ENCODE measurements at regions not wholly inside any gene's neighbourhood (a gene's known extent, or its start where the extent isn't known, plus 50 kb on each side); places are given as distances from the start of the nearest gene placed in this dataset.
"Not testable (repeated sequence)": the region's sequence is repeated elsewhere in the genome, so short reads cannot be mapped to it uniquely, and the experiment has no call there.

DNA sequence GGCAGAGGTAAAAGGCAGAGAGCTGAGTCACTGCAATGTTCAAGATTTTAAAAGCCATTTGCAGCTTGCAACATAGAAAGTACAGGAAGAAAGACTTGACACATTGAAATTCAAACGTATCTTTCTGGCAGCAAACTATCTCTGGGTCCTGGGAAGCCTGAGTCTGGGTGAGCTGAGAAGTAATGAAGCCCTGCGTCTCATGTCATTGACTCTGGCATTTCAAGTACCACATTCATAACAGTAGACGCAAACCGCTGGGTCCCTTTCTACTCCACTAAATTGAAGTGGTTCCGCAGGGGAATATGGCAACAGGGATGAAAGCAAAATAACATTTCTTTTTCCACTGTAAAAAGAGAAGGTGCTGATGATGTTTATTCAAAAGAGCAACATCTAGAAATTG lies 694.3 kb downstream of the BRINP1 start:
- no peak for DNase-seq

DNA sequence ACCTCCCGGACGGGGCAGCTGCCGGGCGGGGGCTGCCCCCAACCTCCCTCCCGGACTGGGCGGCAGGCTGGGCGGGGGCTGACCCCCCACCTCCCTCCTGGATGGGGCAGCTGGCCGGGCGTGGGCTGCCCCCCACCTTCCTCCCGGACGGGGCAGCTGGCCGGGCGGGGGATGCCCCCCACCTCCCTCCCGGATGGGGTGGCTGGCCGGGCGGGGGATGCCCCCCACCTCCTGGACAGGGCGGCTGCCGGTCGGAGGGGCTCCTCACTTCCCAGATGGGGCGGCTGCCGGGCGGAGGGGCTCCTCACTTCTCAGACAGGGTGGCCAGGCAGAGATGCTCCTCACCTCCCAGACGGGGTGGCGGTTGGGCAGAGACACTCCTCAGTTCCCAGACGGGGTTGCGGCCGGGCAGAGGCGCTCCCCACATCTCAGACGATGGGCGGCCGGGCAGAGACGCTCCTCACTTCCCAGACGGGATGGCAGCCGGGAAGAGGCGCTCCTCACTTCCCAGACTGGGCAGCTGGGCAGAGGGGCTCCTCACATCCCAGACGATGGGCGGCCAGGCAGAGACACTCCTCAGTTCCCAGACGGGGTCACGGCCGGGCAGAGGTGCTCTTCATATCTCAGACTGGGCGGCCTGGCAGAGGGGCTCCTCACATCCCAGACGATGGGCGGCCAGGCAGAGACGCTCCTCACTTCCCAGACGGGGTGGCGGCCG lies 691.1 kb downstream of the BRINP1 start:
- DNase-seq, result not testable (repeated sequence)

DNA sequence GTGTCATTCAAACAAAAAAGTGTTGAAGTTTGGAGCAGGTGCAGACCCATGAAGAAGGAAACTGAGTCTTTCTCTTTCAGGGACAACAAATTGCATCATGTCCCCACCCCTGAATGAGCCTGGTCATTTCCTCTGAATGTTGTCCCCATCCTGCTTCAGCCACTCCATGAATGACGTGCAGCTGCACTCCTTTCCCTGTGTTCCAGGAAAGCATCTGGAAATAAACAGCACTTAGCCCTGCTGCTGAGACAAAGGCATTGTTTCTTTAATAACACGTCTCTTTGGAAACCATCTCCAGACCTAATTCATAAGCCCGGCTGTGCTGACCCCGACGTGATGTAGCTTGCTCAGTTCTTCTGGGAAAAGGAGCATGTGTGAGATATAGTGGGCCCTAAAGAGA lies 682.3 kb downstream of the BRINP1 start:
- DNase-seq, result no peak

DNA sequence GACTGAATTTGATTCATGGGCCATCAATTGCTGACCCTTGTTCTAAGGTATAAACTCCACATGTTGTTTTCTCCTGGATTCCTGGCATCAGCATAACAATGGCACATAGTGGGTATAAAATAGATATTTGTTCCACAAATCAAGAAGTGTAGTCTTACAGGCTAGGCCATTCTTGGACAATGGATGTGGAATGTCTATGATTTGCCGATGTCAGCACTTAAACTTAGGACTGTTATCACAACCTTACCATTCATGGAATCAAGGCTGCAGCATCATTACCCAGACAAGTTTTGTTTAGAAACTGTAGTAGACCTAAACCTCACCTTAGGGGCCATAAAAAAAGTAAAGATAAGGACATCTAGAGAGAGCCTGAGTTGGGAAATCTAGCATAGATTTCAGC lies 680.0 kb downstream of the BRINP1 start:
- no peak for DNase-seq

DNA sequence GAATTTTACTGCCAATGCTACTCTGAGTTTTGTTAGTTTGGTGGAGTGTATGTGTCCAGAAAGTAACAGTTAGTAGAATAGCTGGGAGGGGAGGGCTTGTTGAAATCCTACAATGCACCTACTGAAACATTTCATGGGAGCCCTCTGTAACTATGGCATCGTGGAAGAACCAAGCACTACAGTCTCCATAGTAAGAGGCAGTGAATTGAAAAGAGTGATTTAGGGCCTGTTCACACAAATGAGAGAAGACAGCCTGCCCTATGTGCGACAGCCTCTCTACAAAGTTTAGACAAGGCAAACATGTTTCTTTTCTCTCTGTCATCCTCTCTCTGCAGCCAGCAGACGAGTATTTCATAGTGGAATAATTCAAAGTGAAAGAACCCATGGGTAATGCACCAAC lies 676.6 kb downstream of the BRINP1 start:
- no peak for DNase-seq

DNA sequence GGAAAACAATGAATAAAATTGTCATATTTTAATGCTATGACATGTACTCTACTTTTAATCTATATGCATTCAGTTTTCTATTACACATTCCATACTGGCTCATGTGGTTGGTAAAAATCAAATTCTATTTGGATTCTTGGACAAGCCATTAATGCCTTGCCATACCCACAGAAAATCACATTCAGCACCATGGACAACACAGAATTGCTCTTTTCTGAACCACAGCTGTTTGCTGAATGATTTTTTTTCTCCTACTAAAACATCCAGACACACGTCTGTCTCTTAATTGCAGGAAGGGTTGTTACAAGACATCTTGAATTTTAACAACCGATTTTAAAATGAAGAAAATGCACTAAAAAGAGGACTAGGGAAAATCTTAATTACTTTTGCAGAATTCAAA lies 675.6 kb downstream of the BRINP1 start:
- no peak for DNase-seq

DNA sequence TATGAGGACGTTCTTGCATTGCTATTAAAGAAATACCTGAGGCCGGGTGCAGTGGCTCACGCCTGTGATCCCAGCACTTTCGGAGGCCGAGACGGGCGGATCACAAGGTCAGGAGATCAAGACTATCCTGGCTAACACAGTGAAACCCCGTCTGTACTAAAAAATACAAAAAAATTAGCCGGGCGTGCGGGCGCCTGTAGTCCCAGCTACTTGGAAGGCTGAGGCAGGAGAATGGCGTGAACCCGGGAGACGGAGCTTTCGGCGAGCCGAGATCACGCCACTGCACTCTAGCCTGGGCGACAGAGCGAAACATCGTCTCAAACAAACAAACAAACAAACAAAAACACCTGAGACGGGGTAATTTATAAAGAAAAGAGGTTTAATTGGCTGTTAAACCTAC lies 674.0 kb downstream of the BRINP1 start:
- DNase-seq, result not testable (repeated sequence)

DNA sequence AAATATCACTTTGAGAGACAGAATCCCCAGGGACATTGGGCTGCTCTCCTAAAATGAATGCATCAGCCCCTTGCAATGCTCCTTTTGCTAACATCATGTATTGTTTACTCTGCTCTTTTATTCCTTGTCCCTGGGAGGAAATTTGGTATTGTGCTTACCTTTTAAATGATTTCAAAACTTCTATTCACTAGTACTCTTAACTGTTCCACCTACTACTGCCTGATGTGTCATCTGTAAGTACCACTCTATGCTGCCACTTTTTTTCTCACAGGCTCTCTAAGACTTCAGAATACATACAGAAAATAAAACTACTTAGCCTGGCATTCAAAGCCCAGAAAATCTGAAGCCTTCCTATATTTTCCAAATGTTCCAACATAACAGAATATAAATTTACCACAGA lies 667.2 kb downstream of the BRINP1 start:
- DNase-seq, result no peak

DNA sequence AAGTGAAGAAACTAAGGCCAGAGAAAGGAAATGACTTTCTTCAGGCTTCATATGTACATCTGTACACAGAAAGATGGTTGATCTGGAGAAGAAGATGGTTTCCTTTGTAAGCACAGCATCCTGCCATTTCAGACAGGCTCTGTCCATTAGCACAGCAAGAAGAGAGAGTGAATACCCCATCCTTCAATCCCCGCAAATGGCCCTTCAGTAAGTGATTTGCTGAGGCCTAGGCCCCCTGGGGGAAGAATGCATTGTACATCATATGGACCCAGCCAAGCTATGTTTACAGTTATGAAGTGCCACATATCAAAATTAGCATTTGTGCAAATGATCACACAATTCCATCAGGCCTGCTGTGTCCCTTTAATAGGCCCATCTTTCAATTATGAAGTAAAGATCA lies 657.4 kb downstream of the BRINP1 start:
- DNase-seq, result no peak

DNA sequence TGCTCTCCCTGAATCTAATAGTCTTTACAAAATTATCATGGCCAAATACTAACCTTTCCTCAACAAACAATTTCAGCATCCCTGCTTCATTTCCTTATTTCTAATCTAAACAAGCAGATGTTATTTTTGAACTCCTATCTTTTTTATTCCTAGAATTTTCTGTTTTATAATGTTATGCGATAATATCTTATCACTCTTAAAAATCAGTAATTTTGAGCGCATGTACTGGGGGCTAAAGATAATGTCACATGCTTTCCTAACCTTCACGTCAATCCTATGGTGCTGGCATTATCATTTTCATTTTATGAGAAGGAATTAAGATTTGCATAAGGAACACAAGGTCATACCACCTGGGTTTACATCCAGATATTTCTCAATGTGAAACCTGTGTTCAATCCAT lies 648.0 kb downstream of the BRINP1 start:
- no peak for DNase-seq

DNA sequence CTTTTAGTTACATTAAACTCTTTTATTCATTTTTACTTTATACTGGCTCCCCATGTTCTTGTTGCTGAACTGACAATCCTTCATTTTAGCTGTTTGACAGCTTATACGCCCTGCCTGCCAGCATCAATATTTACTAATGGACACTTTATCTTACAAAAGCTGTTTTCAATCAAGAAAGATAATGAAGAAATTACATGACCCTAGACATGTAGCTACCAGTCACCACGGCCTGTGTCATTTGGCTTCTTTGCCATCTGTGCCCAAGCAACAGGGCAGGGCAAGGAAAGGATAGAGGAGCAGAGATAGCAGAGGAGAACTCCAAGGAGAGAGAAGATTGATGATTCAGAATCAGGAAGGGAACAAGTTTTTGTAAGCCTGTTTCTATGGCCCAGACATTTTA lies 647.3 kb downstream of the BRINP1 start:
- DNase-seq, result no peak

DNA sequence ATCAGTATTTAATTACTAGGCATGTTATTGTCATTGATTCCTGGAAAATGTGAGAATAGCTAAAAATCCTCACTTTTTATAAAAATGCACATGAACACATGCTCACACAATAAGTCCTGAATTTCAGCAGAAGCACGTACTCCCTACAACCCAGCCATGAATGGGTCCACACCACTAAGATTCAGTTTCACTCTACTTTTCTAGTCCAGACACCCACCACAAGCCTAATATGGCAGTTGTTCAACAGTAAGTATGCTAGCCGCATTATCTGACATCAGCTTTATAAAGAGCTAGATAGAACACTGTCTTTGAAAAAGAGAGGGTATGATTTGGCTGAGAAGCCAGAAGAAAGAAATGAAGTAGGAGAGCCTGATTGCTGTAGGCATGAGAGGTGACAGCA lies 639.3 kb downstream of the BRINP1 start:
- DNase-seq, result no peak

DNA sequence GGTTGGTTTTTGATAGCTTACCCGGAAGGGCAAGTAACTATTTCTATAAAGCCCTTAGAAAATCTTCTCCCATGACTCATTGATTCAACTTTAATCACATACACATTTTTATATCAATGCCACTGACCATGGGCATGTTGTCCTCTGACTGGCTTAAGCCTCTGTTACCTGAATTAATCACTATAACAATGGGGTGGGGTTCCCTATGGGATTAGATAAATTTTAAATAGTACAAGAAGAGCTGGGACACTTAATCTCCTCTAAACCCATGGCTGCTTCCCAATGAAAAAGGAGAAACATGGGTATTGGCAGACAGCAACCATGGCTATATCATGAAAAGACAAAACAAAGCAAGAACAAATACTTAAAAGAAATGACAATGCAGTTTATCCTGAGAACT lies 636.2 kb downstream of the BRINP1 start:
- DNase-seq, result no peak

DNA sequence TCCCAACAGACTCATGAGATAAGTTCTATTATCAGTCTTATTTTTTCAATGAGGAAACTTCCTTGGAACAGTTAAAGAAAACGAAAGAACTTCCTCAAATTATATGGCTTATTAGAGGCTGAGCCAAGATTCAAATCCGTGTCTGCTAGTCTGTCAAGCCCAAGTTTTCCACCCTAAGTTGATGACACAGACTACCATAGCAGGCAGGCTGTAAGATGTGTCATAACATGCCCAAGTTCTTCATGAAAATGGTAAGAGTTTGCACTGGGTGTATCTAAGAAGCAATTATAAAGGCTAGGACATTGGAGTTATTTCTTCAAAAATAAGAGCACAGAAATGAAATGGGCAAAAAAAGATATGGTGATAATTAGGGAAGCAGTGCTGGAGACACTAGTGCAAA lies 634.5 kb downstream of the BRINP1 start:
- no peak for DNase-seq

DNA sequence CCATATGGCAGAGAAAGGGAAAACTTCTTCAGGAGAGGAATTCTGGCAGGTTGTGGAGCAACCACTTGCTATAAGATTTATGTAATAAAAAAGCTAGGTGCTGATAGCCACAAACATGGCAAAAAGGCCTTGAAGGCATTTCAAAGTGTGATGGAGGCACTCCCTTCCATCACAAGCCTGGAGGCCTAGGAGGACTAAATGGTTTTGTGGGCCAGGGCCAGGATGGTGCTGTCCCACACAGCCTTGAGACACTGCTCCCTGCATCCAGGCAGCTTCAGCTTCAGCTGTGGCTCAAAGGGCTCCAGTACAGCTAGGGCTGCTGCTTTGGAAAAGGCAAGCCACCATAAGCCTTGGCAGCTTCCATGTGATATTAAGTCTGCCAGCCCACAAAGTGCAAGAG lies 632.8 kb downstream of the BRINP1 start:
- no peak for DNase-seq

DNA sequence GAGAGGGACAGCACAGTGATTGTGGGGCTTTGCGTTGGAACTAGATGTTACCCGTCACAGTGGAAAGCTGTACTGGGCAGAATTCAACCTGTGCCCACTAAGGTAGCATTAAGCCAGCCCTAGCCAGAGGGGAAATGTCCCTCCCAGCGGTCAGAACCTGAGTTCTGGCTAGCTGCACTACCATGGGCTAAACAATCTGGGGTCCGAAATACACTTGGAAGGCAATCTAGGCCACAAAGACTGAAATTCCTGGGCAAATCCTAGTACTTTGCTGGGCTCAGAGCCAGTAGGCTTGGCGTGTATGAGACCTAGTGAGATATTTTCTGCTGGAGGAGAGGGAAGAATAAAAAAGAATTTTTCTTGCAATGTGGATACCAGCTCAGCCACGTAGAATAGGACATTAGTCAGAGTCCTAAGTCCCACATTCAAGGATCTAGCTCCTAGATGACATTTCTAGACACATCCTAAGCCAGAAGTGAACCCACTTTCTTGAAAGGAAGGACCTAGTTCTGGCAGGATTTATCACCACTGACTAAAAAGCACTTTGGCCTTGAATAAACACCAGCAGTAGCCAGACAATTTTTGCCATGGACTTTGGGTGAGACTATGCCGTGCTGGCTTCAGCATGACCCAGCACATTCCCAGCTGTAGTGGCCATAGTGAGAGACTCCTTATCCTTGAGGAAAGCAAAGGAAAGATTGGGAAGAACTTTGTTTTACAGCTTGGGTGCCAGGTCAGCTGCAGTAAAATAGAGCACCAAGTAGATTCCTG lies 618.0 kb downstream of the BRINP1 start:
- DNase-seq, result no peak

DNA sequence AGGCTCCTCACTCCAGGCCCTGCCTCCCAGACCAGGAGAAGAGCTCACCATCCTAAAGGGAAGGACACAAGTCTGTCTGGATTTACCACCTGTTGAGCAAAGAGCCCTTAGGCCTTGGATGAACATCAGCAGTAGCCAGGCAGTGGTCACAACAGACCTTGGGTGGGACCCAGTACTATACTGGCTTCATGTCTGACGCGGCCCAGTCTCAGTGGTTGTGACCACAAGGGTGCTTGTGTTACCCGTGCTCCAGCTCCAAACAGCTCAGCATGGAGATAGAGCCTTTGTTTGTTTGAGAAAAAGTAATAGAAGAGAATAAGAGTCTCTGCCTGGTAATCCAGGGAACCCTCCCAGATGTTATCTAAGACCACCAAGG lies 617.4 kb downstream of the BRINP1 start:
- no peak for DNase-seq

DNA sequence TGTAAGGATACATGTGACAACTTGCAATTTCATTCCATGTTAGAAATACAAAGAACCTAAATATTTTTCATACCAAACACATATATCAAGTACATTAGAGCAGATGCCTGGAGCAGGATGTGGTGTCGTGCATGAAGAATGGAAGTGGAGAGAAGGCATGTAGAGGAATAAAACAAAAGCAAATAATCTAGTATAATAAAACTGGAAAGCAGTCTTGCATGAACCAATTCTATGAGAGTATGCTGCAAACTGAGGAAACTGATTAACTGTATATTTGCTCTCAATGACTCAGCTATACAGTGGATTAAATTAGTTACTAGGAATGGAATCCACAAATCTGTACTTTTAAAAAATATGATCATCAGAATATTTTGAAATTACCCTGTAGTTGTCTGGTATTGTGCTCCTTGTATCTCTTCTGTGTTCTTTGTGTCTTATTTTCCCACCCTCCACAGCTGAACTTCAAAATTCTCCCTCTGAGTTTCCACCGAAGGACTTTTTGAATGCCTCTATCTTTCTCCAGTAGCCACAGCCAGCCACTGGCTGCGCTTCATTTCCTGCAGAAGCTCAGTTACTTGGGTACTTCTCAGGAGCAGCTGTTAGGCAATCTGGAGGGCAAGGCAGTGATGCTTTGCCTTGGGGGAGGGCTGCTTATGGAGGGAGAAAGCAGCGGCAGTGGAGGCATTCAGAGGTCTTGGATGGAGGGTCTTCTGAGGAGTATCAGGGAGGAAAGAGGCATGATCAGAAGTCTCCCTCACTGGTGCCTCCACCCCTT lies 608.0 kb downstream of the BRINP1 start:
- DNase-seq, result peak; percentile 48

DNA sequence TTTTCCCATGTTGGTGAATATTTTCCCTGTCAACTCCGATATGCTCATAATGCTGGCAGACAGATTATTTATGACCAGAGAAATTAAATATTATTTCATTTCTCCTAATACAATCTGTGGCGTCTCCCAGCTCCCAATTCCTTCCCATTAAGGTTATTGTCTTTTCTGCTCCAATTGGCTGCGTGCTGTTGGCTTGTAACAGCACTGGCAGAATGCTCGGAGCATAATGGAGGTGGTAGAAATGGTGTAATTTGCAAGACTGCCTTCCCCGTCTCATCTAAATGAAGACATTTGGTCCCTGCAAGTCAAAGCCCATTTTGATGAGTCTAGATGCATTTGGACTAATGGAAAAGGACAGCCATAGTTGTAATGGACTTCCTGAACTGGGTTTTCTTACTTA lies 601.7 kb downstream of the BRINP1 start:
- DNase-seq, result no peak

DNA sequence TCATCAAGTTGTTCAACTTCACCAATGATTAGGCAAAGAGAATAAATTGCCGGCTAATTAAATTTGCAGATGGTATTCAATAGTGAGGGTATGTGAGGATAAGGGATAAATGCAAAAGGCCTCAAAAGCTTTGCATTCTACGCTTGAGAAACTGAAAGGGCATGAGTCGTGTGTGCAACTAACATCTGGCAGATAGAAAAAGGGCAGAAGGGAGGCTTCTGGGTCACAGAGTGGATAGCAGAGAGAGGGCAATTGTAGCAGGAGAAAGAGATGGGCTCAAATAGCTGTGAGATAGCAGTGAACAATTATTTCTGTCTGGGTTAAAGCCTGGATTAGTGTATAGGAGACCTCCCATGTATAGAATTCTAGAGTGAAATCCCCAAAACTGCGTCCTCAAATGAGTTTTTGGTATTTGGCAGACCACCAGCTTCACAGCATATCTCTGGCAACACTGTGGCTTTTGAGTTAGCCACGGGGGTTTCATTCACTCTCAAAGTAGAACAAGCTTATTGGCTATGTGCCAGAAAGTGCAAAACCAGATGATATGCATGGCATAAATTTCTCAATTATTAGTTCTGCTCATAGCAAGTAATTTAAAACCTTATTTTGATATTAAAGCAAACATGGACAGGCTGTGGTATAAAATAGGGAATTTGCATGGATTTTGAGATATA lies 586.3 kb downstream of the BRINP1 start:
- DNase-seq, result no peak

DNA sequence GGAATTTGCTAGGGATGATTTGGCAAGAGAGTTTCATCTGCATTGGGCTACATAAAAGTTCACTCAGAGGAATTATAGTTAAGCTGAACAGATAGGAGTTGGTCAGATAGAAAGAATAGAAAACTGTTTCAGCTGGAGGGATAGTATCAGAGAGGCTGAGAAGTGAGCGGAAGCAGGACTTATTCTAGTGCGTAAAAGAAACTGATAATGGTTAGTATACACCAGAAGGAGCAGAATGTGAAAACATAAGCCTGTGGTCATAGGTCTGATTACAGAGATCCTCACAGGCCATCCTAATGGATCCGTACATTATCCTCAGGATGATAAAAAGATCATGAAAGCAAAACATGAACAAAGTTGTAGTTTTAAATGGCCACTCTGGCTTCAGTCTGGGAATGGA lies 585.2 kb downstream of the BRINP1 start:
- no peak for DNase-seq

DNA sequence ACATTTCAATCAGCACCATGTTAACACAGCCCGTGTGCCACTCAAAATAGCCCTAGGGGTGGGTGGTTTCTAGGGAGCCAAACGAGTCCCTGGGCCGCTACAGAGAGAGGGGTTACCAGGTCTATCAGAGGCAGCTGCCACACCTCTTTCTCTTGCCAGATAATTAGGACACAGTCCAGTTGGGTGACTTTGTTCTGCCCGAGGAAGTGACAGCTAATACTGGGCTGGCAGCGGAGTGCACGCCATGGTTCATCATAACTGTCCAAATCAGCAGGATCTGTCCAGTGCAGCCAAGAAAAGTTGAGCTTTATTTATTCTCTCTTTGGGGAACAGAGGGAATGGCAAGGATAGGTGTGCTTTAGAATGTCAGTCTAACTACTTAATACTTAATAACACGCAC lies 583.8 kb downstream of the BRINP1 start:
- DNase-seq, result no peak

DNA sequence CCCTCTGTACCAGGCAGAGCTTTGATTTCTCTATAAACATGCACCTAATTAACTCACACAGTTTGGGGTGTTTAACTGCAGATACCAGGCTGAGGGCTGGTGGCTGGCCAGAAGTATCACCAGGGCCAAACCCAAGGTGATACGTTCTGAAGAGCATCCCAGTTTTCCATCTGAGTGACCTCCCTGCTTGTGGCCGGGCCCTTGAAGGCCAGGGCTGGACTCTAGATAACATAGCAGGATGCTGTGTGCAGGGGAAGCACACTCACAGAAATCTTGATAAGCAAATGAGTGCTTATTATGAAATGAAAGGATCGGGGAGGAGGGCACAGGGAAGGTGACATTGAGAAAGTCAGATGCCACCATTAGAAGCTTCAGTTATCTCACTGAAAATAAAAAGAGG lies 582.4 kb downstream of the BRINP1 start:
- no peak for DNase-seq

All from NCI-H82 (cell line).